Adrenal gland (tissue), 5 donors: ENCODE measurements at regions not wholly inside any gene's neighbourhood (a gene's known extent, or its start where the extent isn't known, plus 50 kb on each side); places are given as distances from the start of the nearest gene placed in this dataset.
"Not testable (repeated sequence)": the region's sequence is repeated elsewhere in the genome, so short reads cannot be mapped to it uniquely, and the experiment has no call there.

Experiments used
- CTCF ChIP-seq, 6 experiments: fragments of 450-650 bp in 4 of 6; fragments of 200-600 bp in 2 of 6; sonication (generic) in 1 of 6; IDR thresholded peaks; 1 replicate in 5 of 6; 2 replicates in 1 of 6; pipeline versions ENCODE4 v1.5.1 to v1.8.0; 2016 to 2021; ENCODE audit warnings: antibody characterized with exemption in 6 of 6, mild to moderate bottlenecking in 2 of 6, moderate library complexity in 1 of 6
- POLR2A ChIP-seq, 2 donors: fragments of 450-650 bp; IDR thresholded peaks; one replicate each; pipeline ENCODE4 v1.6.1; 2017; ENCODE audit warnings: antibody characterized with exemption in 2 of 2, mild to moderate bottlenecking in 2 of 2, moderate library complexity in 1 of 2
- donor health status: DM: no; HTN: no; CAD: no.

- not testable (repeated sequence) for TF ChIP-seq CTCF, POLR2A (IDR thresholded peaks at IDR 0.05)
Observed at GRCh38 chr21:8428668-8429456, 2092.5 kb upstream of the TPTE start.
